HCT116 (cell line): ENCODE measurements at regions not wholly inside any gene's neighbourhood (a gene's known extent, or its start where the extent isn't known, plus 50 kb on each side); places are given as distances from the start of the nearest gene placed in this dataset.

Experiments used
- ATAC-seq: fragments of 200-7000 bp; cut with Tn5 transposase; 2 replicates; pipeline ENCODE4 v1.9.1; 2020; ENCODE audit warnings: mild to moderate bottlenecking, moderate library complexity
- BruUV-seq: library from RNA; stranded (reverse); fragments of 400-500 nt; replicated peaks from 2 replicates; lab custom pipeline; 2021; lab: Mats Ljungman, UMichigan
- CTCF ChIA-PET: fragments of 300-600 bp; sonication (Branson Sonifier 250); formaldehyde crosslinking; loops from one replicate; lab custom pipeline; 2021; ENCODE audit warnings: antibody characterized with exemption; lab: Charles Lee
- POLR2A ChIA-PET: fragments of 300-600, 350-600 bp; sonication (Branson Sonifier 250); formaldehyde crosslinking; loops from one replicate; lab custom pipeline; 2021; ENCODE audit warnings: antibody characterized with exemption; lab: Charles Lee
- RAD21 ChIA-PET, 2 experiments: fragments of 300-600 bp; sonication (Branson Sonifier 250); formaldehyde crosslinking; loops; one replicate each; lab custom pipeline; 2023; ENCODE audit warnings: low total read pairs in 2 of 2; ENCODE audit not compliant: uncharacterized antibody in 2 of 2, unreplicated experiment in 2 of 2, low non-redundant PET in 1 of 2; lab: Charles Lee
- DNase-seq: peaks from one replicate; pipeline ENCODE4 v3.0.0-alpha.2; 2010; ENCODE audit warnings: low read depth, low spot score
- H2AFZ ChIP-seq: fragments of 200-600 bp; shearing (Covaris generic), sonication (generic); 2 replicates; pipeline ENCODE4 v1.6.1; 2017; ENCODE audit warnings: low read depth, mixed run types, mixed read lengths, antibody characterized with exemption, low read length; ENCODE audit not compliant: poor library complexity, severe bottlenecking
- H3K27ac ChIP-seq: 2 replicates; pipeline ENCODE4 v1.5.1; 2012; ENCODE audit warnings: low read depth, low read length
- H3K27me3 ChIP-seq: fragments of 200-600 bp; sonication (generic); 2 replicates; pipeline ENCODE4 v1.6.1; 2016; ENCODE audit warnings: mixed run types, low read length, mixed read lengths; ENCODE audit not compliant: insufficient read depth
- H3K36me3 ChIP-seq, 2 experiments: fragments of 200-500 bp in 1 of 2; fragments of 200-600 bp in 1 of 2; sonication (Bioruptor generic) in 1 of 2; sonication (generic) in 1 of 2; 2 replicates each; pipeline versions ENCODE4 v1.5.1 to v1.6.1; 2014 to 2016; ENCODE audit warnings: low read length in 2 of 2, inconsistent platforms in 1 of 2, mixed read lengths in 1 of 2, mixed run types in 1 of 2; ENCODE audit not compliant: insufficient read depth in 2 of 2, control insufficient read depth in 1 of 2
- H3K4me1 ChIP-seq, 2 experiments: fragments of 200-600 bp in 1 of 2; sonication (generic) in 1 of 2; 2 replicates each; pipeline versions ENCODE4 v1.5.1 to v1.6.1; 2012 to 2017; ENCODE audit warnings: low read length in 2 of 2, inconsistent platforms in 1 of 2, mild to moderate bottlenecking in 1 of 2, mixed read lengths in 1 of 2, mixed run types in 1 of 2, moderate library complexity in 1 of 2; ENCODE audit not compliant: insufficient read depth in 2 of 2, control insufficient read depth in 1 of 2
- H3K4me2 ChIP-seq: fragments of 200-600 bp; sonication (generic); 2 replicates; pipeline ENCODE4 v1.6.1; 2017; ENCODE audit warnings: mixed run types, low read length, mixed read lengths
- H3K4me3 ChIP-seq, 2 experiments: fragments of 200-600 bp in 1 of 2; sonication (generic) in 1 of 2; replicated peaks in 1 of 2; 2 replicates each; pipeline ENCODE4 v1.5.1; 2011 to 2016; ENCODE audit warnings: low read length in 2 of 2, control low read depth in 1 of 2, low read depth in 1 of 2, mild to moderate bottlenecking in 1 of 2, mixed read lengths in 1 of 2, mixed run types in 1 of 2
- H3K79me2 ChIP-seq: fragments of 200-600 bp; sonication (generic); 2 replicates; pipeline ENCODE4 v1.6.1; 2017; ENCODE audit warnings: mild to moderate bottlenecking, mixed run types, low read length, moderate library complexity, mixed read lengths; ENCODE audit not compliant: insufficient read depth
- H3K9ac ChIP-seq: fragments of 200-600 bp; sonication (generic); 2 replicates; pipeline ENCODE4 v1.6.1; 2016; ENCODE audit warnings: low read length, mixed read lengths
- H3K9me2 ChIP-seq: fragments of 200-600 bp; sonication (generic), shearing (Covaris generic); 2 replicates; pipeline ENCODE4 v1.6.1; 2017; ENCODE audit warnings: mixed run types, mild to moderate bottlenecking, moderate library complexity; ENCODE audit not compliant: insufficient read depth
- H3K9me3 ChIP-seq, 2 experiments: fragments of 200-500 bp in 1 of 2; fragments of 200-600 bp in 1 of 2; sonication (Bioruptor generic) in 1 of 2; sonication (generic) in 1 of 2; 2 replicates each; pipeline ENCODE4 v1.6.1; 2014 to 2017; ENCODE audit warnings: low read length in 2 of 2, mixed read lengths in 2 of 2, inconsistent platforms in 1 of 2, low read depth in 1 of 2, mild to moderate bottlenecking in 1 of 2, mixed run types in 1 of 2, moderate library complexity in 1 of 2; ENCODE audit not compliant: control insufficient read depth in 1 of 2, insufficient read depth in 1 of 2
- H4K20me1 ChIP-seq: fragments of 200-600 bp; sonication (generic), shearing (Covaris generic); 2 replicates; pipeline ENCODE4 v1.6.1; 2017; ENCODE audit warnings: mixed run types, mild to moderate bottlenecking, moderate library complexity; ENCODE audit not compliant: insufficient read depth
- CBX3 ChIP-seq: IDR thresholded peaks from 2 replicates; pipeline ENCODE4 v1.6.1; 2012; ENCODE audit warnings: low read depth
- CEBPB ChIP-seq: IDR thresholded peaks from 2 replicates; pipeline ENCODE4 v1.6.1; 2012; ENCODE audit warnings: low read depth
- EGR1 ChIP-seq: IDR thresholded peaks from 2 replicates; pipeline ENCODE4 v1.6.1; 2012; ENCODE audit warnings: low read depth
- MAX ChIP-seq: IDR thresholded peaks from 2 replicates; pipeline ENCODE4 v1.6.1; 2012
- REST ChIP-seq: IDR thresholded peaks from 2 replicates; pipeline ENCODE4 v1.6.1; 2012; ENCODE audit warnings: low read depth
- SIN3A ChIP-seq: IDR thresholded peaks from 2 replicates; pipeline ENCODE4 v1.6.1; 2012; ENCODE audit warnings: low read depth
- intact Hi-C: fragments of 100-400 bp; cut with micrococcal nuclease; formaldehyde crosslinking; loops from 2 replicates; pipeline ENCODE4 v1.10.0; 2022
- TF ChIP-seq, protein P1 (sequence below): IDR thresholded peaks from 2 replicates; pipeline ENCODE4 v1.6.1; 2012

- BruUV-seq = no TSS peak
- no peak overlapping the region for H2AFZ ChIP-seq
- no peaks in the 10 kb centered on the region for H3K27me3 ChIP-seq
- H3K27ac ChIP-seq = no peak overlapping the region
- CTCF ChIA-PET = no interaction called here
- no peaks in the 10 kb centered on the region for H3K79me2 ChIP-seq
- POLR2A ChIA-PET = no interaction called here
- DNase-seq (peak; percentile 31), ATAC-seq (no peak)
- no peaks in the 10 kb centered on the region for H4K20me1 ChIP-seq
- peaks cover 0 to 18% of the 10 kb centered on the region in 2 experiments; a peak in 3 of 4 replicates for H3K9me3 ChIP-seq
- no peak overlapping the region for H3K4me3 ChIP-seq
- H3K36me3 ChIP-seq = no peaks in the 10 kb centered on the region
- intact Hi-C loops = no loop called here
- RAD21 ChIA-PET = no interaction called here
- no peaks in the 10 kb centered on the region for H3K9me2 ChIP-seq
- H3K9ac ChIP-seq = no peak overlapping the region
- H3K4me1 ChIP-seq = no peaks in the 10 kb centered on the region
- TF ChIP-seq REST (no peak), CBX3 (peak; percentile 36; the same call in 1 of the 2 replicates), CEBPB (no peak), MAX (no peak), SIN3A (no peak), EGR1 (no peak)
- TF ChIP-seq, protein P1, sequence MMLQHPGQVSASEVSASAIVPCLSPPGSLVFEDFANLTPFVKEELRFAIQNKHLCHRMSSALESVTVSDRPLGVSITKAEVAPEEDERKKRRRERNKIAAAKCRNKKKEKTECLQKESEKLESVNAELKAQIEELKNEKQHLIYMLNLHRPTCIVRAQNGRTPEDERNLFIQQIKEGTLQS = no peak
- H3K4me2 ChIP-seq = no peak overlapping the region
These were observed 1038.8 kb upstream of the ARRDC3 start for GRCh38 chr5:92421942-92422341.
